ENCODE measurements at regions not wholly inside any gene's neighbourhood (a gene's known extent, or its start where the extent isn't known, plus 50 kb on each side); places are given as distances from the start of the nearest gene placed in this dataset.
"Not testable (repeated sequence)": the region's sequence is repeated elsewhere in the genome, so short reads cannot be mapped to it uniquely, and the experiment has no call there.

DNA sequence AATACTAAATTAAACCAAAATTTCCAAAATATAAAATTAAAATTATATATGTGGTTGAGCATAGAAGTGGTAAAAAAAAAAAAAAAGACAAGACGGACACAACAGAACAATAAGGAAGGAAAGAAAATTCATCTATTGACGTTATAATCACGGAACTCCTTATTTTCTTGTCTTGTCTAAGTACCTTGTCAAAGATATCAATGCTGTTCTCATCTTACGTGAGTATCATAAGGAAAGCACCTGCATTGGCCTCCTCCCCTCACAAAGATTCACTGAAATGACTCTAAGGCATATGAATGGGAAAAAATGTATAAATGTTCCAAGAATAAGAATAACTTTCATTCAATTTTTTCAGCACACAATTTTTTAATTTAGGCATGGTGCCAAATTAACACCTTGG is 135.4 kb downstream of the PPP1R3A start:
- no peak for DNase-seq (ENCODE audit: low spot score)

DNA sequence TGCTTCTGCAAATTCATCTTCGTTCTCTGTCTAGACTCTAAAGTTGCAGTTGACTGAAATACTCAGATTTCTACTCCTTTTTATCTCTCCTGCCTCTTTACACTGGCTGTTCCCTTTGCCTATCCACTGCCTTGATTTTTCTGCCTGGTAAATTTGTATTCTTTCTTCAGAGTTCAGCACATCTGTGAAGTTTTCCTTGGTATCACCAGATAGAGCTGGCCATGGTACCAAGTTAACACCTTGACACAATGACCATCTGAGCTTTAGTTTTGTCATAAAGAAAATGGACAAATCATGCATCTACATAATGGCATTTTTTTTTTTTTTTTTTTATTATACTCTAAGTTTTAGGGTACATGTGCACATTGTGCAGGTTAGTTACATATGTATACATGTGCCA is 143.0 kb downstream of the PPP1R3A start:
- no peak for DNase-seq (ENCODE audit: low spot score)

DNA sequence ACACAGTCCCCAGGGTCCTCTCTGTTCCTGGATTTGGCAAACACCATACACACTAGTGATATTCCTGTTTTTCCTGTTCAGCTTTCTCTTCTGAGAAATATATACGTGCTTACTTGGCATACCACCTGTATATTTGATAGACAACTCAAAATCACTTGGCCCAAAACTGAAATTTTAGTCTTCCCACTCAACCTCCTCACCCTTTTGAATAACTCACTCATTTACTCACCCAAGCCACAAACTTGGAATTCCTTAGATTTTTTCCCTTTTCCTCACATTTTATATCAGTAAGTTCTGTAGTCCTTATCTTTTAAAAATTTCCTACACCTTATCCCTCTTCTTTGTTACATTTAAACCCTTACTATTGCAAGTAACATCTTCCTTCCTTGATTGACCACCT is 143.4 kb downstream of the PPP1R3A start:
- no peak for DNase-seq (ENCODE audit: low spot score)

DNA sequence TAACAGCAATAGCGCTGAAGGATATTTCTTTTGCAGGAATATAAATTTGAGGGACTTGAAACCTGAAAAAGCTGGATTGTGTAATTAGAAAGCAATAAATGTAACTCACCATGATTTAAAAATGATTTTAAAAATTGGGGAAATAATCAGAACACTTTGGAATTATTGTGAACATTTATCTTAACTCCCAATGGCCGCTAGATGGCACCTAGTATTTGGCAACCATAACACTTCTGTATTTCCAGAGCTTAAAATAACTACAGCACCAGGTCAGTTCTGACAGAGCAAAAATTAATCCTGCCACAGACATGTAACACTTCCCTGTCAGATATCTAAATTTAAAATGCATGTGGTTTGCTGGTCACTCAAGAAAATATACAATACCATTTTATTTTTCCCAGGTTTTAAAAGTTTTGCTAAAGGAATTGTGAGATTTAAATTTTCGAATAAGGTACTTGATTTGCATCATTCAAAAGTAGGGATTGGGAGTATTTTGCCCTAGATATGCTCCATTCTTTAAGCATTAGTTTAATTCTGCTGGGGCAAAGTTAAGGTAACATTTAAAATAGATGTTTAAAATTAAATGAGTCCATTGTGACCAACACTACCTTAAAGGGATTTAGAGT is 144.5 kb downstream of the PPP1R3A start:
- no peak for DNase-seq (ENCODE audit: low spot score)

DNA sequence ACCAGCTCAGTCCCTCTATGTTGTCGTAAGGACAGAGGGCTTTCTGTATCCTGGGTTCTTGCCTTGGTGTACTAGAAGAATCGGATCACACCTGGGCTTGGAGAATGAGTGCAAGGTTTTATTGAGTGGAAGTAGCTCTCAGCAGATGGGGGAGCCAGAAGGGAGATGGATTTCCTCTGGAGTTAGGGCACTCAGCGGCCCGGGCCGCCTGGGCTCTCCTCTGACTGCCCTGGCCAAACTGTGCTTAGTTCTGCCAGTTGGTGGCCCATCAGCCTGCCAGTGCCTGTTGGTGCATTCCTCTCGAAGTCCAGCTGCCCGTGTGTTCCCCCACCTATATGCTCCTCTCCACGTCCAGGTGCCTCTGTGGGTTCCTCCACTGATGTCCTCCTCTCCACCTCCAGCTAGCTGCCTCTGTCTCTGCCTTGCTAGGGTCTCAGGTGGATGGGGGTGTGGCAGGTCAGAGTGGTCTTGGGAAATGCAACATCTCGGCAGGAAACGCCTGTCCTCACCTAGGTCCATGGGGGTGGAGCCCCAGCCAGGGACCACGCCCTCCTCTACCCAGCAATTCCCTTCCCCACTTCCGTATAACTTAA is 148.6 kb downstream of the PPP1R3A start:
- DNase-seq (ENCODE audit: low spot score): no peak

DNA sequence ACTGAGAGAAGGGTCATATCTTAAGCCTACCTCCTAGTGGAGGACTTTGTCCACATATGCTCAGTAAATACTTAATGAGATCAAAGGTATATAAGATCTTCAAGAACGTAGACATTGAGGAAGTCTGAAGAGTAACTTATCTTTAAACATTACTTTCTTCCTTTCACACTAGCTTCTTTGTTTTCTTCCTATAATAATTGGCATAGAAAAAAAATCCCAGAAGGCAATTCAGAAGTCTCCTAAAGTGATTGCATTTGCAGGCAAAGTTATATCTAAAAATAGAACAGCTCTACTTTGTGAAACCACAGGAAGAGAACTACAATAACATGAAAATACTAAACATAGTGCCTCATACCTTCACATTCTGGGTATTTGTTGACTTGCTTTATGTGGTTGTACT is 150.4 kb downstream of the PPP1R3A start:
- DNase-seq (ENCODE audit: low spot score): no peak

DNA sequence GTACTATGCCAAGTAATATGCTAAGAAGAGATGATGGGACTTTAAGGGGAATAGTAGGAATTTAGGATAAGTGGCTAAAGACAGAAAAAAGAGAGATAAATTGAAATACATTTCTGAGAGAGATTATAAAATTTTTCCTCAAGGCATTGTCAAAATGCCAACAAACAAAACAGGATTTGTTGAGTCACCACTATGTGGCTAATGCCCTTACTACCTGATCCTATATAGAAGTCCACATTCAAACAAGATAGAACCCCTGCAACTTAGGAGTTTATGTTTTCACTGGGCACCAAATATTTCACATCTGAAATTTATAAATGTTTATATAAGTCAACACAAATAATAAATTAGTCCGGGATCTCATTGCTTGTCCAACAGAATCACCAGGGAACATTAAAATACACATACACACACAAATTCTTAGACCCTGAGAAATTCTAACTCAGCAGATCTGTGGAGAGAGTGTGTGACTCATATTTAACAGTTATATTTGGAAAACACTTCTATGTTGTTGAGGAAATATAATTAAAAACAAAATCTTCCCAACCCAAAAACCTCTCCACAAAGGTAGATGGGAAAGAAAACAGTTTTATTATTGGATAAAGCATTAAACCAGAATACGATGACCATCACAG is 154.3 kb downstream of the PPP1R3A start:
- DNase-seq (ENCODE audit: low spot score): no peak

DNA sequence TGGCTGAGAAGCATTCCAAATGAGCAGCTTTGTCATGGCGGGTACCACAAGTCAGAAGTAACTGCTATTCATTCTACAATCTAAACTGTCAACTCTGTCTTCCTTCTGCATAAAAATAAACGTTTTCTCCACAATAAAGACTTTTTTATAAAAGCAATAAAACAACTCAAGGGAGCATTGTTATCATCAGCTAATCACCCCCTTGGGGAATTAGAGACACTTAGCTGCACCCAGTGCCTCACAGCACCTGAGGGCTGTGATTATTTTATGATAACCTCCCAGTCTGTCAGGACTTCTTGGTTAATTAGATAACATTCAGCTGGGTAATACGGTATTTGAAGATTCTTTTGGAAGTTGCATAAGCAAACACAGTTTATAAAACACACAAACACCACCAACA is 155.6 kb downstream of the PPP1R3A start:
- DNase-seq (ENCODE audit: low spot score): no peak

DNA sequence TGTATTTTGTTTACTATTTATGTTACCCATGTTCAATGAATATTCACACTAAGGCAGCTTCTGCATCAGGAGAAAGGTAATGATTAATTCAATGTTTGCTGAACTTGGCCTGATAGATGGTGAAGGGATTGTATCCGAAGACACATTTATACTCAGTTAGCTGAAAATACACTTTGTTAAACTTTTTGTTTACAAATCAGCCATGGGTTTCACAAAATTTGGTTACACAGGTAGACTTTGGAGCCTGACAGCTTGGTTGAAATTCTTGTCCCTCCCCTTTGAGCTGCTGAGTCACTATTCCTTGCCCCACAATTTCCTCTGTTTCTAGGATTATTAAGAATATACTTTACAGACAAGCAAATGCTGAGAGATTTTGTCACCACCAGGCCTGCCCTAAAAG is 162.6 kb downstream of the PPP1R3A start:
- DNase-seq (ENCODE audit: low spot score): no peak

DNA sequence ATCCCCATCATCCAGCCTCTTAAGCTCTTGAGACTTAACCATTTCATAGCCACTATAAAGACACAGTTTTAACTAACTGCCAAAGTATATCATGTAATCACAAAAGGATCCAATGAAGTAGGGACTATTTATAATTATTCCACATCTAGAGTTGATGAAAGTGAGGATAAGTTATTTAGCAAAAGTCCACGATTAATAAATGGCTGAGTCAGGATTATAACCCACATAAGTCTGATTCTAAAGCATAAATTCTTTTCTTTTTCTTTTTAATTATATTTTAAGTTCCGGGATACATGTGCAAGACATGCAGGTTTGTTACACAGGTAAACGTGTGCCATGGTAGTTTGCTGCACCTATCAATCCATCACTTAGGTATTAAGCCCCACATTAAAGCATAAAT is 166.1 kb downstream of the PPP1R3A start:
- no peak for DNase-seq (ENCODE audit: low spot score)

DNA sequence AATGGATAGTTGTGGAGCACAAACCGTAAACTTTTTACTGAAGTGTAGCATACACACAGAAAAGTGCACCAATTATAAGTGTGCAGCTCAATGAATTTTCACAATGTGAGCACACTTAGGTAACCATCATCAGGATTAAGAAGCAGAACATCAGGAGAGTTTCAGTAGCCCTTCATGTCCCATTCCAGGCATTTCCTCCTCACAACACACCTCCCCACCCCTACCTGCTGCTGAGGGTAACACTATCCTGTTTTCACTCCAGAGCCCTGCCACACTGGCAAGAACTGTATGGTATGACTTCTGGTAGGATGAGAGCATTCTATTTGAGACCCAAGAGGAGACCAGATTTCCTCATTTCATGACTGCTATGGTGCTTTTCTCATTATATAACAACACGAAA is 166.5 kb downstream of the PPP1R3A start:
- DNase-seq (ENCODE audit: low spot score): no peak

DNA sequence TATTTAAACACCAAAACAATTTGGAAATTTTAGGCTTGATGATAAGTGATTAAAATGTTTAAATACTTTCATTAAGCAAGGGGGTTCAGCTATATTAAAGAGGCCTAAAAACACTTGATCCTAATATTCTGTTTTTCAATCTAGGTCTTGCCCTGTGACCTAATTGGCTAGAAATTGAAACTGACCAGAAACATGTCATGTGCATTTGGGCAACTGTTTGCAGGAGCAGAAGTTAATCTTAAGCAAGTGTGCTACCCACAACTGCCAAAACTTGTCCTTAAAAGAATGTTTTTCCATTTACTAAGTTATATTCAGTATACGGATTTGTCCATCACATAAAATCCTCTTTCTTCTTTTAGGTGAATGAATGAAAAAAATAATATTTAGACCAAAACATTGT is 167.3 kb downstream of the PPP1R3A start:
- no peak for DNase-seq (ENCODE audit: low spot score)

DNA sequence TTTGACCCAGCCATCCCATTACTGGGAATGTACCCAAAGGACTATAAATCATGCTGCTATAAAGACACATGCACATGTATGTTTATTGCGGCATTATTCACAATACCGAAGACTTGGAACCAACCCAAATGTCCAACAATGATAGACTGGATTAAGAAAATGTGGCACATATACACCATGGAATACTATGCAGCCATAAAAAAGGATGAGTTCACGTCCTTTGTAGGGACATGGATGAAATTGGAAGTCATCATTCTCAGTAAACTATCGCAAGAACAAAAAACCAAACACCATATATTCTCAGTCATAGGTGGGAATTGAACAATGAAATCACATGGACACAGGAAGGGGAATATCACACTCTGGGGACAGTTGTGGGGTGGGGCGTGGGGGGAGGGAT is 170.4 kb downstream of the PPP1R3A start:
- DNase-seq (ENCODE audit: low spot score): not testable (repeated sequence)

DNA sequence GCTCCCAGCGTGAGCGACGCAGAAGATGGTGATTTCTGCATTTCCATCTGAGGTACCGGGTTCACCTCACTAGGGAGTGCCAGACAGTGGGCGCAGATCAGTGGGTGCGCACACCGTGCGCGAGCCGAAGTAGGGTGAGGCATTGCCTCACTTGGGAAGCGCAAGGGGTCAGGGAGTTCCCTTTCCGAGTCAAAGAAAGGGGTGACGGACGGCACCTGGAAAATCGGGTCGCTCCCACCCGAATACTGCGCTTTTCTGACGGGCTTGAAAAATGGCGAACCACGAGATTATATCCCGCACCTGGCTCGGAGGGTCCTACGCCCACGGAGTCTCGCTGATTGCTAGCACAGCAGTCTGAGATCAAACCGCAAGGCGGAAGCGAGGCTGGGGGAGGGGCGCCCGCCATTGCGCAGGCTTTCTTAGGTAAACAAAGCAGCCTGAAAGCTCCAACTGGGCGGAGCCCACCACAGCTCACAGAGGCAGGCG is 175.8 kb downstream of the PPP1R3A start:
- not testable (repeated sequence) for DNase-seq (ENCODE audit: low spot score)

DNA sequence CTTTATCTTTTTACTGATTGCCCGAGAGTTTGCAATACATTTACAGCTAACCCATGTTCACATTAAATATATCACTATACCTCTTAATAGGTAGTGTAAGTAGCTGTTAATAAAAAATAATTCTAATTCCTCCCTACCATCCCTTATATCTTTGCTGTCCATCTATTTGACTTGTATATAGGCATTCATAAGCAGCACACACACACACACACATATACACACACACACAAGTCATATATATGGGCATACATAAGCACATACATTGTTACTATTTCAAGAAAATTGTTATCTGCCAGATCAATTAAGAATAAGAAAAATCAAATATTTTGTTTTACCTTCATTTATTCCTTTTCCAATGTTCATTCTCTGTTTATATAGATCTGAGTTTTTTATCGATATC is 176.4 kb downstream of the PPP1R3A start:
- DNase-seq (ENCODE audit: low spot score): no peak

DNA sequence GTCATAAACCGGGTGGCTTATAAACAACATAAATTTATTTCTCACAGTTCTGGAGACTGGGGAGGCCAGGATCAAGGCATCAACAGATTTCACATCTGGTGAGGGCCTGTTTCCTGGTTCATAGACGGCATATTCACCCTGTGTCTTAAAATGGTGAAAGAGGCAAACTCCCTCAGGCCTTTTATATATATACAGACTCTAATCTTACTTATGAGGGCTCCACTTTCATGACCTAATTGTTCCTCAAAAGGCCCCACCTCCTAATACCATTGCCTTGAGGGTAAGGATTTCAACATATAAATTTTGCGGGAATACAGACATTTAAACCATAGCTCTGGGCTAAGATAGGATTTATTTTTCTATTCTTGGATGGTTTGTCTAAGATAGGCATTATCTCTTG is 187.2 kb downstream of the PPP1R3A start:
- DNase-seq (ENCODE audit: low spot score): no peak

DNA sequence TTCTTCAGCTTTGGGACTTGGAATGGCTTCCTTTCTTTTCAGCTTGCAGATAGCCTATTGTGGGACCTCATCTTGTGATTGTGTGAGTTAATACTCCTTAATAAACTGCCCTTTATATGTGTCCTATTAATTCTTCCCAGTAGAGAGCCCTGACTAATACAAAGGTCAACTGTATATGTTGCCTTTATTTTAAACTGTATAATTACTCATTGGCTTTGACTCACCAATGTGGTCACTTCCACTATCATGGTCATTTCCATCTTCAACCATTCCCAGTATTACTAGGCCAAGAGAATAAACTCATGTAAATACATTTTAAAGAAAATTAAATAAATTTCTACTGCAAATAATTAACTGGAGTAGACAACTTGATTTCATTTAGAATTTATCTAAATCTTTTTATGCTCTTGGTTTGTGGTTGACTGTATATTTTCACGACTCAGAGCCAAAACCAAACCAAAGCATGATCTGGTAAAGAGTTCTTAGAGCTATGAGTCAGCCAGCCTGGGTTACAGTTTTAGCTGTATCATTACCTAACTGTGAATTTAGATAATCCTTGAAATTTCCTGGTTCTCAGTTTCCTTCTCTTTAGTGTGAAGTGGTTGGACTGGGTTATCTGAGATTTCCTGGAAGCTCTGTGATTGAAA is 188.4 kb downstream of the PPP1R3A start:
- no peak for DNase-seq (ENCODE audit: low spot score)

DNA sequence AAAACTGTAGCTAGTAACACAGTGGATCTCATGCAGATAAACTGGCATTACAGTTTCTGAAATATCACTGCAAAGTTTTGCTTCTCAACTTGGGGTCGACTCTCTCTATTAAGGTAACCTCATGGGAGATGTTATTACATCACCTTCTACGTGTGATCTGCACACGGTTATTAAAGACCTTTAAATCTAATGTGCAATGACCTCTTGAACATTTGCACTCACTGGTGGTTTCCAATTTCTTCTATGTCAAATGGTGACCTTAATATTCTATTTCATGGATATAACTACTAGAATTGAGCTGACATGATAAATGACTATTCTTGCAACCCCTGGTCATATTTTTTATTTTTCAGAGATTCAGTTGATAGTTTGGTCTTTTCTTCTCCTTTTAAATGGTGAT is 191.3 kb downstream of the PPP1R3A start:
- no peak for DNase-seq (ENCODE audit: low spot score)

DNA sequence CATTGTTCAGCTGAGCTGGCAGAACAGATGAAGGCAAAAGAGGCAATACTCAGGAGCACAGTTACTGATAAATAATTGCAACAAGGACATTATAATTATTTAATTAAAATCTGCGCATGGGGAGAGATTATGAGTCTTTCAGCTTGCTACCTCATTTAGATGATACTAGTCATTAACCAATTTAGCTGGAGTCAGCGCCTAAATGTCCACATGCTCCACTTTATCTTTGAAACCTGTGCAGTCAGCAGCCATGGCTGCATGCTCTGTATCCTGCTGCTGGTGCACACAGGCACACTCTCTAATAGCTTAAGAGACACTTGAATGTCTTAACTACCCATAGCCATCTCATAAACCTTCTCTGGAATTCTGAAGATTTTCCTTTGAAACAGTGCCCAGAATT is 196.8 kb downstream of the PPP1R3A start:
- no peak for DNase-seq (ENCODE audit: low spot score)

DNA sequence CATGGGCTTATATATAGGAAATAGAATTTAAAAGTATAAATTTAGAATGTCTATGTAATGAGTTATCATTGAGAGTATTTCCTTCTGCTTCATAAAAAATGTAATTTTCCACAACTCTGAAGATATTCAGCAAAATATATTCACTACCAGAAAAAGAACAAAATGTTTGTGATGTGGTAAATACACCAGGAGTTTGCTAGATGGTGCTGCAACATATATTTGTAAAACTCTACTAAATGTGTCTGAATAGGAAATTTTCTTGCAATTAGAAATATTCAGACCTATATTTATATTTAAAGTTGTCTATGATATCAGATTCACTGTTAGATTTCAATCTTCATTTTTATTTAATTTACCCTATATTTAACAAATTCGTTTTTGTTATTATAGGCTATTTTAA is 201.1 kb downstream of the PPP1R3A start:
- DNase-seq (ENCODE audit: low spot score): no peak

DNA sequence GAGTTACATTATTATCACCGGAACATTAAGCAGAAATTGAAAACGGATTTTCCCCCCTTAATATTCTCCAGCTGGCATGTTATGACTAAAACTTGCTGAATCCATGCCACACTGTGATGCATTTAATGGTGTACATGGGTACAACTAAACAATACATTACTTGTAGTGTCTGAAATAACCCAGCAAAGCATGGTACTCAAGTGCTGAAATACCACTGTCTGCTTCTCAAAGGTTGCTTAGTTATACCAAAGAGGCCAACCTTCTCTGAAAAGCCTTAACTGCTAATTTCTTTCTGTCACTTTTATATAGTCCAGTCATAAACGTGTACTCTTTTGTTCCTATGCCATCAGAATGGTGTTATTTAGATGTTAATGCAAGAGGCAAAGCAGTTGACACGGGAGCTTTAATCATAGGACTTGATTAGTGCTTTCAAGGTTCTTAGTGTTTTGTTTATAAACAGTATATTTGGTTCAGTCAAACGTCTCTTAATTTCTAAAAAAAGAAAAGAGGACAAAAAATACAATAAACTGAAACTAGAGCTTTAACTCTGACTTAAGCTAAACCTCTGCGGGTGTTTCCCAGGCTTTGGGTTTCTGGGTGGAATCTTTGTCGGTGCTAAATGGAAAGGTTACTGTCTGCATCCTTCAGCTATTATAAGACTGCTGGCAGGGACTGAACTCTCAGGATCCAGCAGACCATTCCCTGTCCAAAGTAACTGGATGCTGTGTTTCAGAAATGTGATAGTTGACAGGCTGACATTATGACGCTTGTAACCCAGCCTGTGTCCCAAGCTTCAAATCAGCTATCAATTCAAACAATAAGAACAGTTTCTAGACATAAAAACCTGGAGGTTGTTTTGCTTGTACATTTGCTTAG is 202.6 kb downstream of the PPP1R3A start:
- no peak for DNase-seq (ENCODE audit: low spot score)

DNA sequence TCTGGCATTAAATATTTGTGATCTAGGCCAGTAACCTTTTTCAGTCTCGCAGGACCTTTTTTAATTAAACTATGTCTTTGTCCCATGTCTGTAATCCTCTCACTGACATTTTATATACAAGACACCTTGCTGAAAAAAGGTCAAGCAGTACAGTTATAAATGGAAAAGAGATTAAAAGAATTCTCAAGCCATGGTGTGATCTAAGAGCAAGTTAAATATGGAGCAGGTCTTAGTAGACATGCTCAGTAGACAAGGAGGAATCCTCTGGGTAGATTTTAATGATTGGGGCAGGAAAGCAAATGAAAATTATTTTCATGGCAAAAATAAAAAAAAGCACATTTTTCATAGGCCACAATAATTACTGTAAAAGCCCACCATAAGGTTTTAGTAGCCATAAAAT is 203.5 kb downstream of the PPP1R3A start:
- no peak for DNase-seq (ENCODE audit: low spot score)
